Activated naive CD4-positive, alpha-beta T cell treated with anti-CD3 and anti-CD28 coated beads for 36 hours (primary cell): ENCODE measurements at regions not wholly inside any gene's neighbourhood (a gene's known extent, or its start where the extent isn't known, plus 50 kb on each side); places are given as distances from the start of the nearest gene placed in this dataset.

Source experiments
- CTCF ChIA-PET: fragments of 350-600 bp; sonication (Branson Sonifier 250); formaldehyde crosslinking; loops from one replicate; lab custom pipeline; 2021; ENCODE audit warnings: antibody characterized with exemption; lab: Charles Lee
- DNase-seq: peaks from one replicate; pipeline ENCODE4 v3.0.0-alpha.2; 2020
- H3K27ac Mint-ChIP-seq: one replicate; pipeline ENCODE4 v1.8.0; 2021; ENCODE audit warnings: mild to moderate bottlenecking, mixed read lengths
- H3K27me3 Mint-ChIP-seq: one replicate; pipeline ENCODE4 v1.8.0; 2021; ENCODE audit warnings: low read depth, mixed read lengths
- H3K36me3 Mint-ChIP-seq: one replicate; pipeline ENCODE4 v1.8.0; 2021; ENCODE audit warnings: low read depth, mixed read lengths
- H3K4me1 Mint-ChIP-seq: one replicate; pipeline ENCODE4 v1.8.0; 2021; ENCODE audit warnings: low read depth, mixed read lengths
- H3K4me3 Mint-ChIP-seq: one replicate; pipeline ENCODE4 v1.8.0; 2021; ENCODE audit warnings: mild to moderate bottlenecking, moderate library complexity, mixed read lengths
- H3K9me3 Mint-ChIP-seq: one replicate; pipeline ENCODE4 v1.8.0; 2021; ENCODE audit warnings: mixed read lengths
- intact Hi-C: fragments of 100-400 bp; cut with micrococcal nuclease; formaldehyde crosslinking; loops from one replicate; pipeline ENCODE4 v1.15.1; 2023

DNA sequence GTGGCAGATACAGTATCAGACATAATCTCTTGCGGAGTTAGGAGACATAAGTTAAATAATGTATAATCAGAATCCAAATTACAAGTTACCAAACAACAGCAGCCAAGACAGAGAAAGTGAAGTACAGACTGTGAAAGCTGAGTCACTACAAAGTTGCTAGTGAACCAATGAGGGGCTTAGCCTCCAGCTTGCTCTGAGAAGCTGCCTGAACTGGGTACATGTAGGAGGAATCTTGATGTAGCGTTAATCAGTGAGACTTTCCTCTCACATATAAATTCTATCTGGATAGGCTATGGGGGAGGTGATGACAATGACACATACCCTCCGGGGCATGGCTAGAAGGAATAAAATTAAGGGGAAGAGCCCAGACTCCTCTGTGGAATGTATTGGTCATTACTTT, 1234.3 kb upstream of the DDX18 start:
- Mint-ChIP-seq H3K4me1 (no peaks in the 10 kb centered on the region), H3K36me3 (no peaks in the 10 kb centered on the region), H3K9me3 (peaks cover 6% of the 10 kb centered on the region), H3K27me3 (no peaks in the 10 kb centered on the region), H3K4me3 (no peak overlapping the region), H3K27ac (no peak overlapping the region)
- intact Hi-C loops: no loop called here
- no peak for DNase-seq
- CTCF ChIA-PET: no interaction called here

DNA sequence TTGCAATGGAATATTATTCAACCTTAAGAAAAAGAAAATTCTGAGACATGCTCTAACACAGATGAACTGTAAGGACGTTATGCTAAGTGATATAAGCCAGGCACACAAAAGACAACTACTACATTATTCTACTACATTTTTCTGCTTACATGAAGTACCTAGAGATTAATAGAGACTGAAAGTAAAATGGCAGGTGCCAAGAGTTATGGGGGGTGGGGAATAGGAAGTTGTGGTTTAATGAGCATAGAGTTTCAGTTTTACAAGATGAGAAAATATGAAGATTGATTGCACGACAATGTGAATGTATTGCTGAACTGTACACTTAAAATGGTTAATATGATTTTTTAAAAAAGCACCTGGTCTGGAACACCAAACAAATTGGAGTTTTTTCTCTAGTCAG, 1231.6 kb upstream of the DDX18 start:
- intact Hi-C loops: no loop called here
- Mint-ChIP-seq H3K27me3 (no peaks in the 10 kb centered on the region), H3K36me3 (no peaks in the 10 kb centered on the region), H3K4me3 (no peak overlapping the region), H3K4me1 (no peaks in the 10 kb centered on the region), H3K27ac (no peak overlapping the region), H3K9me3 (peaks cover 6% of the 10 kb centered on the region)
- CTCF ChIA-PET: no interaction called here
- no peak for DNase-seq

DNA sequence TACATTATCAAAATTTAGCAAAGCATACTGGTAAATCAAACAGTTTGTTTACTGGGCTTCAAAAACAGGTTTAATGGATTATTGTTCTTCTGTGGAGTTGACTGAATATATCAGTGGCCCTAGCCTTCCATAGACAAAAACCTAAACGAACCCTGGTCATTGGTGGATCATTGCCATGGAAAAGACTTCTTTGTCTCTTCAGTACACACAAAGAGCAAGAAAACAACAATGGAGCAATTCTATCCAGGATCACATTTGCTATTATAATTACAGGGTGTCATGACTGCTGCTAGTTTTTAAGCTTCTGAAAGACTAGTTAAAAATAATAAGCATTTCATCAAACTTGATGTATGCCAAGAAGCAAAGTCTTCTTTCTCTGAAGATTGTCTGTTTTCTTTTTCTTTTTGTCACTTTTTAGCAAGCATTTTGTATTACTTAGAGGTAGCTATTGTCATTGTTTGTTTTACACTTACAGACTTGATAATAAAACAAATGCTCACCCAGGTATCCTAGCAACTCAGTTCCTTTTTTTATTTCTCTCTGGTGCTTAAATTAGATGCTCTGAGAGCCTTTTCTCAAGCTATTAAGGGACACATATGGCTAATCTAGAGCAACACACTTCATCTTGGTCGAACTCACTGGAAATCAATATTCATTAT, 1228.7 kb upstream of the DDX18 start:
- H3K4me1 Mint-ChIP-seq: no peaks in the 10 kb centered on the region
- H3K27ac Mint-ChIP-seq: no peak overlapping the region
- DNase-seq: no peak
- intact Hi-C loops: no loop called here
- CTCF ChIA-PET: no interaction called here
- no peaks in the 10 kb centered on the region for H3K36me3 Mint-ChIP-seq
- H3K4me3 Mint-ChIP-seq: no peak overlapping the region
- H3K9me3 Mint-ChIP-seq: peaks cover 11% of the 10 kb centered on the region
- H3K27me3 Mint-ChIP-seq: no peaks in the 10 kb centered on the region

DNA sequence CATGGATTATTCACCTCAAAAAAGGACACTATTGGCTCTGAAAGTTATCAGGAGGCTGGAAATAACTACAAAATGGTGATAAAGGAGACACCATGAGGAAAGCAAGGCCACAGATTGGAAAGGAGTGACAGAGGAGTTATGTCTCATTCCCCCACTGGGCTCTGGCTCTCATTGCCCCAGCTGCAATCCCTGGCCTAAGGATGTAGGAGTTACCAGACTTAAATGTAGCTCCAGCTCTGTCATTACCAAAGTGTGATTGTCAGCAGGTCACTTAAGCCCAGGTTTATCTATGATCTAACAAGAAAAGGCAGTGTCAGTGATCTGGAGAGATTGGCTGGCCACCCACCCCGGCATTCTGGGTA, 1228.2 kb upstream of the DDX18 start:
- H3K4me3 Mint-ChIP-seq: no peak overlapping the region
- no peaks in the 10 kb centered on the region for H3K4me1 Mint-ChIP-seq
- H3K9me3 Mint-ChIP-seq: peaks cover 11% of the 10 kb centered on the region
- H3K27ac Mint-ChIP-seq: no peak overlapping the region
- no peaks in the 10 kb centered on the region for H3K36me3 Mint-ChIP-seq
- no peaks in the 10 kb centered on the region for H3K27me3 Mint-ChIP-seq
- intact Hi-C loops: no loop called here
- DNase-seq: no peak
- CTCF ChIA-PET: no interaction called here
